HEK293 (cell line): ENCODE measurements at regions not wholly inside any gene's neighbourhood (a gene's known extent, or its start where the extent isn't known, plus 50 kb on each side); places are given as distances from the start of the nearest gene placed in this dataset.

Source experiments
- CTCF ChIA-PET: fragments of 350-600 bp; formaldehyde crosslinking; extraction: SDS; loops from one replicate; lab custom pipeline; 2021; ENCODE audit warnings: antibody characterized with exemption; lab: Yijun Ruan, JAX
- POLR2A ChIA-PET: fragments of 300-600 bp; formaldehyde crosslinking; extraction: SDS; loops from one replicate; lab custom pipeline; 2020; ENCODE audit warnings: antibody characterized with exemption, inconsistent platforms; lab: Yijun Ruan, JAX
- H3K27ac ChIP-seq: fragments of 200-500 bp; sonication (Bioruptor generic); 2 replicates; pipeline ENCODE4 v1.5.1; 2014; ENCODE audit warnings: low read depth, low read length, control low read depth, inconsistent platforms; ENCODE audit errors: extremely low read depth
- H3K36me3 ChIP-seq, 2 experiments: fragments of 200-500 bp in 1 of 2; sonication (Bioruptor generic) in 1 of 2; 1 replicate in 1 of 2; 2 replicates in 1 of 2; pipeline ENCODE4 v1.5.1; 2014 to 2017; ENCODE audit warnings: inconsistent platforms in 2 of 2, low read length in 2 of 2; ENCODE audit not compliant: control insufficient read depth in 2 of 2, insufficient read depth in 1 of 2
- H3K4me1 ChIP-seq: fragments of 200-500 bp; sonication (Bioruptor generic); 2 replicates; pipeline ENCODE4 v1.5.1; 2014; ENCODE audit warnings: mild to moderate bottlenecking, low read length, inconsistent platforms; ENCODE audit not compliant: control insufficient read depth, insufficient read depth
- H3K4me3 ChIP-seq: 2 replicates; pipeline ENCODE4 v1.5.1; 2011; ENCODE audit warnings: low read depth, mild to moderate bottlenecking, control low read depth, low read length, moderate library complexity
- H3K9me3 ChIP-seq: fragments of 200-500 bp; sonication (Bioruptor generic); 2 replicates; pipeline ENCODE4 v1.5.1; 2014; ENCODE audit warnings: low read depth, low read length, inconsistent platforms; ENCODE audit not compliant: control insufficient read depth, insufficient read depth
- GFI1B ChIP-seq: fragments of 450-650 bp; formaldehyde crosslinking; IDR thresholded peaks from 2 replicates; pipeline ENCODE4 v1.5.1; 2016; ENCODE audit warnings: missing biosample characterization, missing genetic modification characterization
- GLI4 ChIP-seq: fragments of 450-650 bp; formaldehyde crosslinking; IDR thresholded peaks from 2 replicates; pipeline ENCODE4 v1.5.1; 2016; ENCODE audit warnings: missing biosample characterization, missing genetic modification characterization
- OVOL3 ChIP-seq: fragments of 450-650 bp; formaldehyde crosslinking; IDR thresholded peaks from 2 replicates; pipeline ENCODE4 v1.5.1; 2016; ENCODE audit warnings: missing biosample characterization, missing genetic modification characterization
- ZBTB7A ChIP-seq: fragments of 450-650 bp; formaldehyde crosslinking; IDR thresholded peaks from 2 replicates; pipeline ENCODE4 v1.5.1; 2016; ENCODE audit warnings: low read depth, missing biosample characterization, missing genetic modification characterization
- ZFHX2 ChIP-seq: fragments of 450-650 bp; formaldehyde crosslinking; conservative IDR thresholded peaks from 2 replicates; pipeline ENCODE4 v1.5.1; 2016; ENCODE audit warnings: missing biosample characterization, missing genetic modification characterization
- ZNF324 ChIP-seq: fragments of 450-650 bp; formaldehyde crosslinking; IDR thresholded peaks from 2 replicates; pipeline ENCODE4 v1.5.1; 2016; ENCODE audit warnings: missing biosample characterization, missing genetic modification characterization
- ZNF394 ChIP-seq: fragments of 450-650 bp; formaldehyde crosslinking; IDR thresholded peaks from 2 replicates; pipeline ENCODE4 v1.5.1; 2016; ENCODE audit warnings: missing biosample characterization, missing genetic modification characterization, mild to moderate bottlenecking, moderate library complexity, borderline replicate concordance
- ZNF530 ChIP-seq: fragments of 450-650 bp; formaldehyde crosslinking; IDR thresholded peaks from 2 replicates; pipeline ENCODE4 v1.5.1; 2016; ENCODE audit warnings: low read depth, missing biosample characterization, missing genetic modification characterization
- ZNF548 ChIP-seq: fragments of 450-650 bp; formaldehyde crosslinking; IDR thresholded peaks from 2 replicates; pipeline ENCODE4 v1.5.1; 2016; ENCODE audit warnings: missing biosample characterization, missing genetic modification characterization
- ZNF571 ChIP-seq: fragments of 450-650 bp; formaldehyde crosslinking; IDR thresholded peaks from 2 replicates; pipeline ENCODE4 v1.5.0; 2017; ENCODE audit warnings: missing biosample characterization, missing genetic modification characterization
- ZNF585B ChIP-seq: fragments of 450-650 bp; formaldehyde crosslinking; IDR thresholded peaks from 2 replicates; pipeline ENCODE4 v1.5.1; 2016; ENCODE audit warnings: missing biosample characterization, missing genetic modification characterization
- ZNF701 ChIP-seq: fragments of 450-650 bp; formaldehyde crosslinking; IDR thresholded peaks from 2 replicates; pipeline ENCODE4 v1.5.1; 2016; ENCODE audit warnings: missing biosample characterization, missing genetic modification characterization
- ZNF76 ChIP-seq: fragments of 450-650 bp; formaldehyde crosslinking; IDR thresholded peaks from 2 replicates; pipeline ENCODE4; 2016; ENCODE audit warnings: low read depth, missing biosample characterization, missing genetic modification characterization, borderline replicate concordance
- ZNF776 ChIP-seq: fragments of 450-650 bp; formaldehyde crosslinking; IDR thresholded peaks from 2 replicates; pipeline ENCODE4 v1.5.0; 2017; ENCODE audit warnings: missing biosample characterization, missing genetic modification characterization, borderline replicate concordance
- ZNF843 ChIP-seq: fragments of 450-650 bp; formaldehyde crosslinking; IDR thresholded peaks from 2 replicates; pipeline ENCODE4 v1.5.1; 2016; ENCODE audit warnings: missing biosample characterization, missing genetic modification characterization
- ZSCAN16 ChIP-seq: fragments of 450-650 bp; formaldehyde crosslinking; IDR thresholded peaks from 2 replicates; pipeline ENCODE4 v1.5.1; 2016; ENCODE audit warnings: missing biosample characterization, missing genetic modification characterization
- TF ChIP-seq, protein P1 (sequence below): fragments of 450-650 bp; formaldehyde crosslinking; IDR thresholded peaks from 2 replicates; pipeline ENCODE4 v1.5.1; 2016; ENCODE audit warnings: missing biosample characterization, missing genetic modification characterization, borderline replicate concordance
- TF ChIP-seq, protein P2 (sequence below): fragments of 450-650 bp; formaldehyde crosslinking; IDR thresholded peaks from 2 replicates; pipeline ENCODE4 v1.5.1; 2016; ENCODE audit warnings: missing biosample characterization, missing genetic modification characterization
- TF ChIP-seq, protein P3 (sequence below): fragments of 450-650 bp; formaldehyde crosslinking; IDR thresholded peaks from 2 replicates; pipeline ENCODE4 v1.5.1; 2016; ENCODE audit warnings: missing biosample characterization, missing genetic modification characterization
- TF ChIP-seq, protein P4 (sequence below): fragments of 450-650 bp; formaldehyde crosslinking; IDR thresholded peaks from 2 replicates; pipeline ENCODE4 v1.5.0; 2017; ENCODE audit warnings: missing biosample characterization, missing genetic modification characterization, borderline replicate concordance
- TF ChIP-seq, protein P5 (sequence below): fragments of 450-650 bp; formaldehyde crosslinking; IDR thresholded peaks from 2 replicates; pipeline ENCODE4 v1.5.1; 2016; ENCODE audit warnings: missing biosample characterization, missing genetic modification characterization, borderline replicate concordance

DNA sequence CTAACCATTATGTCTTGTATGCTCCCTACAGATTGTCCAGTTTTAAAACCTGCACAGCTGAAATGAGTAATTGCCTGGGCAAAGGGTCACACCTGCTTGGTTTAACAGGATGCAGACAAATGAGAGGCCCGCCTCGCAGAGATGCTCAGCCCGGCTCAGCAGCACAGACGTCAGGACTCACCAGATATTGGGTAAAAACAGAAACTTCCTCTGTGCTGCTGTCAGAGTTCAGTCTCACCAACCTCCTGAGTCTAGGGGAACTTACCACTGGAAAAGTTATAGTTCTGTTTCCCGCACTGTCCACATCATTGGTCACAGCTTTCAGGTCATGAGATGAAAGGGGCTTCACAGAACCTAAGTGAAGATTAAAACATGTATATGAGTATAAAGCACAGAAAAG, 152.5 kb downstream of the ESM1 start:
- TF ChIP-seq ZNF530 (tag by site-specific recombination) = no peak
- no peak for TF ChIP-seq OVOL3
- TF ChIP-seq ZNF548 = no peak
- TF ChIP-seq GLI4 (tag by site-specific recombination) = no peak
- no peak for TF ChIP-seq ZBTB7A (tag by site-specific recombination)
- TF ChIP-seq, all 188 proteins: peak for 0
- CTCF ChIA-PET = interaction anchor here (0.6 to 1.9 kb wide), 3 partner anchors 12 to 33 kb away, joined by 3 to 6 read pairs (median 4); no protein-coding TSS in a partner anchor

DNA sequence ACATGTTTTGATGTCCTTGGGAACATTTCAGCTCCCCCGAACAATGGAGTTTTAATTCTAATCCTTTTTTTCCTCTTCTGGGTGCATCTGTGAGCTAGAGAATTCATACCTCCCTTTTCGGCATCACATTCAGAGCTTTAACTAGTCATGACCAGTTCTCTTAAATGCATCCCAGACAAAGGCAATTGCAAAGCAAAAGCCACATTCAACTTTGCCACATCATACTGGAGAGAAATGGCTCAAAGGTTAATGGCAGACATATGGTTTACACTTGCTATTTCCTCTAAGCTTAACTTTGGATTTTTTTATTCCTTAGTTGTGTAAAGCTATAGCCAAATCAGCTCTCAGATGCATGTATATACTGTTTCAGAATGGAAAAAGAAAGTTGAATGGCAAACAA, 153.3 kb downstream of the ESM1 start:
- CTCF ChIA-PET = interaction anchor here (0.9 to 1.9 kb wide), 4 partner anchors 11 to 319 kb away, joined by 3 to 6 read pairs (median 4); no protein-coding TSS in a partner anchor
- no peaks in the 10 kb centered on the region for H3K36me3 ChIP-seq
- TF ChIP-seq, protein P1, sequence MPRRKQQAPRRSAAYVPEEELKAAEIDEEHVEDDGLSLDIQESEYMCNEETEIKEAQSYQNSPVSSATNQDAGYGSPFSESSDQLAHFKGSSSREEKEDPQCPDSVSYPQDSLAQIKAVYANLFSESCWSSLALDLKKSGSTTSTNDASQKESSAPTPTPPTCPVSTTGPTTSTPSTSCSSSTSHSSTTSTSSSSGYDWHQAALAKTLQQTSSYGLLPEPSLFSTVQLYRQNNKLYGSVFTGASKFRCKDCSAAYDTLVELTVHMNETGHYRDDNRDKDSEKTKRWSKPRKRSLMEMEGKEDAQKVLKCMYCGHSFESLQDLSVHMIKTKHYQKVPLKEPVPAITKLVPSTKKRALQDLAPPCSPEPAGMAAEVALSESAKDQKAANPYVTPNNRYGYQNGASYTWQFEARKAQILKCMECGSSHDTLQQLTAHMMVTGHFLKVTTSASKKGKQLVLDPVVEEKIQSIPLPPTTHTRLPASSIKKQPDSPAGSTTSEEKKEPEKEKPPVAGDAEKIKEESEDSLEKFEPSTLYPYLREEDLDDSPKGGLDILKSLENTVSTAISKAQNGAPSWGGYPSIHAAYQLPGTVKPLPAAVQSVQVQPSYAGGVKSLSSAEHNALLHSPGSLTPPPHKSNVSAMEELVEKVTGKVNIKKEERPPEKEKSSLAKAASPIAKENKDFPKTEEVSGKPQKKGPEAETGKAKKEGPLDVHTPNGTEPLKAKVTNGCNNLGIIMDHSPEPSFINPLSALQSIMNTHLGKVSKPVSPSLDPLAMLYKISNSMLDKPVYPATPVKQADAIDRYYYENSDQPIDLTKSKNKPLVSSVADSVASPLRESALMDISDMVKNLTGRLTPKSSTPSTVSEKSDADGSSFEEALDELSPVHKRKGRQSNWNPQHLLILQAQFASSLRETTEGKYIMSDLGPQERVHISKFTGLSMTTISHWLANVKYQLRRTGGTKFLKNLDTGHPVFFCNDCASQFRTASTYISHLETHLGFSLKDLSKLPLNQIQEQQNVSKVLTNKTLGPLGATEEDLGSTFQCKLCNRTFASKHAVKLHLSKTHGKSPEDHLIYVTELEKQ = no peak
- TF ChIP-seq, protein P2, sequence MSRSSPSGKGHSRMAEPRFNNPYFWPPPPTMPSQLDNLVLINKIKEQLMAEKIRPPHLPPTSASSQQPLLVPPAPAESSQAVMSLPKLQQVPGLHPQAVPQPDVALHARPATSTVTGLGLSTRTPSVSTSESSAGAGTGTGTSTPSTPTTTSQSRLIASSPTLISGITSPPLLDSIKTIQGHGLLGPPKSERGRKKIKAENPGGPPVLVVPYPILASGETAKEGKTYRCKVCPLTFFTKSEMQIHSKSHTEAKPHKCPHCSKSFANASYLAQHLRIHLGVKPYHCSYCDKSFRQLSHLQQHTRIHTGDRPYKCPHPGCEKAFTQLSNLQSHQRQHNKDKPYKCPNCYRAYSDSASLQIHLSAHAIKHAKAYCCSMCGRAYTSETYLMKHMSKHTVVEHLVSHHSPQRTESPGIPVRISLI (tag by site-specific recombination) = no peak
- TF ChIP-seq ZNF571 (tag by site-specific recombination) (no peak), ZFHX2 (tag by site-specific recombination) (no peak), ZSCAN16 (tag by site-specific recombination) (no peak), ZNF701 (tag by site-specific recombination) (no peak), ZNF776 (no peak), ZNF394 (no peak), ZNF324 (tag by site-specific recombination) (no peak), ZNF585B (tag by site-specific recombination) (no peak), ZNF548 (no peak), GFI1B (tag by site-specific recombination) (no peak), ZNF76 (no peak), ZNF843 (tag by site-specific recombination) (no peak)
- TF ChIP-seq, protein P3, sequence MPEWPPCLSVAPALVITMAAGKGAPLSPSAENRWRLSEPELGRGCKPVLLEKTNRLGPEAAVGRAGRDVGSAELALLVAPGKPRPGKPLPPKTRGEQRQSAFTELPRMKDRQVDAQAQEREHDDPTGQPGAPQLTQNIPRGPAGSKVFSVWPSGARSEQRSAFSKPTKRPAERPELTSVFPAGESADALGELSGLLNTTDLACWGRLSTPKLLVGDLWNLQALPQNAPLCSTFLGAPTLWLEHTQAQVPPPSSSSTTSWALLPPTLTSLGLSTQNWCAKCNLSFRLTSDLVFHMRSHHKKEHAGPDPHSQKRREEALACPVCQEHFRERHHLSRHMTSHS (tag by site-specific recombination) = no peak
- TF ChIP-seq, protein P4, sequence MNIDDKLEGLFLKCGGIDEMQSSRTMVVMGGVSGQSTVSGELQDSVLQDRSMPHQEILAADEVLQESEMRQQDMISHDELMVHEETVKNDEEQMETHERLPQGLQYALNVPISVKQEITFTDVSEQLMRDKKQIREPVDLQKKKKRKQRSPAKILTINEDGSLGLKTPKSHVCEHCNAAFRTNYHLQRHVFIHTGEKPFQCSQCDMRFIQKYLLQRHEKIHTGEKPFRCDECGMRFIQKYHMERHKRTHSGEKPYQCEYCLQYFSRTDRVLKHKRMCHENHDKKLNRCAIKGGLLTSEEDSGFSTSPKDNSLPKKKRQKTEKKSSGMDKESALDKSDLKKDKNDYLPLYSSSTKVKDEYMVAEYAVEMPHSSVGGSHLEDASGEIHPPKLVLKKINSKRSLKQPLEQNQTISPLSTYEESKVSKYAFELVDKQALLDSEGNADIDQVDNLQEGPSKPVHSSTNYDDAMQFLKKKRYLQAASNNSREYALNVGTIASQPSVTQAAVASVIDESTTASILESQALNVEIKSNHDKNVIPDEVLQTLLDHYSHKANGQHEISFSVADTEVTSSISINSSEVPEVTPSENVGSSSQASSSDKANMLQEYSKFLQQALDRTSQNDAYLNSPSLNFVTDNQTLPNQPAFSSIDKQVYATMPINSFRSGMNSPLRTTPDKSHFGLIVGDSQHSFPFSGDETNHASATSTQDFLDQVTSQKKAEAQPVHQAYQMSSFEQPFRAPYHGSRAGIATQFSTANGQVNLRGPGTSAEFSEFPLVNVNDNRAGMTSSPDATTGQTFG (tag by site-specific recombination) = no peak
- TF ChIP-seq, protein P5, sequence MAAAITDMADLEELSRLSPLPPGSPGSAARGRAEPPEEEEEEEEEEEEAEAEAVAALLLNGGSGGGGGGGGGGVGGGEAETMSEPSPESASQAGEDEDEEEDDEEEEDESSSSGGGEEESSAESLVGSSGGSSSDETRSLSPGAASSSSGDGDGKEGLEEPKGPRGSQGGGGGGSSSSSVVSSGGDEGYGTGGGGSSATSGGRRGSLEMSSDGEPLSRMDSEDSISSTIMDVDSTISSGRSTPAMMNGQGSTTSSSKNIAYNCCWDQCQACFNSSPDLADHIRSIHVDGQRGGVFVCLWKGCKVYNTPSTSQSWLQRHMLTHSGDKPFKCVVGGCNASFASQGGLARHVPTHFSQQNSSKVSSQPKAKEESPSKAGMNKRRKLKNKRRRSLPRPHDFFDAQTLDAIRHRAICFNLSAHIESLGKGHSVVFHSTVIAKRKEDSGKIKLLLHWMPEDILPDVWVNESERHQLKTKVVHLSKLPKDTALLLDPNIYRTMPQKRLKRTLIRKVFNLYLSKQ (tag by site-specific recombination) = no peak

More for the DNA sequence above, 152.5 kb downstream of the ESM1 start:
- H3K4me1 ChIP-seq = no peaks in the 10 kb centered on the region
- POLR2A ChIA-PET = no interaction called here
- H3K36me3 ChIP-seq = no peaks in the 10 kb centered on the region
- H3K27ac ChIP-seq = no peak overlapping the region
- H3K4me3 ChIP-seq = no peak overlapping the region
- no peaks in the 10 kb centered on the region for H3K9me3 ChIP-seq

More for the DNA sequence above, 153.3 kb downstream of the ESM1 start:
- no peak overlapping the region for H3K27ac ChIP-seq
- H3K4me1 ChIP-seq = no peaks in the 10 kb centered on the region
- no peaks in the 10 kb centered on the region for H3K9me3 ChIP-seq
- no peak overlapping the region for H3K4me3 ChIP-seq
- POLR2A ChIA-PET = no interaction called here
